GM19463 (cell line): ENCODE measurements at regions not wholly inside any gene's neighbourhood (a gene's known extent, or its start where the extent isn't known, plus 50 kb on each side); places are given as distances from the start of the nearest gene placed in this dataset.

Source experiments
- ATAC-seq: cut with Tn5 transposase; IDR thresholded peaks from one replicate; pipeline ENCODE4 v1.9.1; 2021; ENCODE audit warnings: mild to moderate bottlenecking, moderate library complexity; ENCODE audit not compliant: unreplicated experiment

DNA sequence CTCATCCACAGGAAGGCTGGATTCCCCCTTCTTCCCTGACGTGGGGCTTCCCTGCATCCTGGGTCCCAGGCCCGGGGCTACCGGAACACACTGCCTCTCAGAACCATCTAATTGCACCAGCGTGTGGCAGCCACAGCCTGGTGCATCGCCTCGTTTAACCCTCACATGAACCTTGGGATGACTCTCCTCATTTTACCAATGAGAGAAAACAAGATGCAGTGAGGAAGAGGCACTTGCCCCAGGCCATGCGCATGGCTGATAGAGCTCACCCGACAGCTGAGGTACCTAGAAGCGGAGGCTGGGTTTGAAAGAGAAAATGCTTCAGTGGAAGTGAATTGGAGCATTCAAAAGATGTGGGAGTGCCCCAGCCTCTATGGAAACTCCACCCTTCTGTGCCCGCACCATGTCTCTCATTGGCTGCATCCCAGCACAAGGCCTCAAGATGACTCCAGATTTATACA lies 162.3 kb downstream of the KATNIP start:
- ATAC-seq, result no peak

DNA sequence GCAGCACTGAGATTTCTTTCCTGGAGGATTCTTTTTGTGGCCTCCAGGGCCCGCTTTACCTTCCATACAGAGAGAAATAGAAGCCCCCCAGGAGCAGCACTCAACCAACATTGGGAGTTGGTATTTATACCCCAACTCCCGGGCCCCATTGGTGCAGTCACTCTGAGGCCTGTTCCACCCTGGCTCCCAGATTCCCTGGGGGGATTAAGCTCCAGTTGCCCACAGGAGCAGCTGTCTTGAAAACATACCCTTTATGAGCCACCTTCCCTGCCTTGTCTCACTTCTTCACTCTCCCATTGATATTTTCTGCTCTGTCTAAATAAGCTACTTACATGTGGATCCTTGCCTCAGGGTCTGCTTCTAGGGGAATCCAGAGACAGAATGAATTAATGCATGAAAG lies 167.8 kb downstream of the KATNIP start:
- ATAC-seq, result no peak

DNA sequence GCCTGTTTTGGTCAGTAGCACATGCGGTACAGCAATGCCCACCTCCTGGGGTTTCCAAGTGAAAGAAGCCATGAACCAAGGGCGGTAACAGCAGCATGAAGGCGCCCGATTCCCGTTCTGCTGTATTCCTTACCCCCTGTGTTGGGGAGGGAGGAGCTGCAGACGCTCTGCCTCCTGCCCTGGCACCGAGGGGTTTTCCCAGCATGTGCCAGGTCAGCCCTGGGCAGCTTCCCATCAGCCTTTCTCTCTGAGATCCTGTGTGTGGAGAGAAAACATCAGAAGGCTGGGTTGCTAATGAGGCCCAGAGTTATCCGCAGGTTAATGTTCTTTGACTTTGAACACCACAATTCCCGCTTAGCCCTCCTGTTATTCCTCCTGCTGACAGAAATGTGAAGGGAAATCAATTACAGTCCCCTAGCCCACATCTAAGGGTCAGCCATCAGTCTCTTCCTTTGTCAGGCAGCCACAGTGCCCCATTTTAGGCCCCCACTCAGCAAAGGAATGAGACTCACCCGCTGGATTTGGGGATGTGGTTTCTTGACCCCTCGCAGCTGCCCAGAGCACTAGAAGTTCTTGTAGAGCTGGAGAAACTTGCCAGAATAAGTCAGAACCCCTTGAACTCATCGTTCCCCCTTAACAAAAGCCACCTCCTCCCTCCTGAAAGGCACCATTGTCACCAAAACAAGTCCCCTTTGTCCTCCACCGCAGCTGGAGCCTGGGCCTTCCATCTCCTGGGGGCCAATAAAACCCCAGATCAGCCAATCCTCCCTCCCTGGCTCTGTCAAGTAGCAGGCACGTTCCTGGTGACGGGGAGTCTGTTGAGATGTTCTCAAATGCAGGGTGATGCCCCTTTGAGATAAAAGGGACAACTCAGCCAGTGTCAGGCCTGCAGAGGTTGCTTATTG lies 168.5 kb downstream of the KATNIP start:
- no peak for ATAC-seq

DNA sequence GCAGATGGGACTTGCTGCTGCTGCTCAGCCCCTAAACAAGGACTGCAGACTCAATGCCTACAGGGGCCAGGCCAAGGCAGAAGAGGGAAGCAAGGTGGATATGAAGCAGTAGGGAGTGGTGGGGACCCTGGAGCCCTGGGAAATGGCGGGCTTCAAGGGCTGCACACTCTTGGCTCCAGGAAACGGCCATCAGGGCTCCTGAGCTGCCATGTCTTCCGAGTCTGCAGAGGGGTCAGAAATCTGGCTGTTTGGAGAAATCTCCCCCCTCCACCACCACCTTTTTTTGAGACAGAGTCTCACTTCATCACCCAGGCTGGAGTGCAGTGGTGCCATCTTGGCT lies 169.1 kb downstream of the KATNIP start:
- ATAC-seq, result no peak

DNA sequence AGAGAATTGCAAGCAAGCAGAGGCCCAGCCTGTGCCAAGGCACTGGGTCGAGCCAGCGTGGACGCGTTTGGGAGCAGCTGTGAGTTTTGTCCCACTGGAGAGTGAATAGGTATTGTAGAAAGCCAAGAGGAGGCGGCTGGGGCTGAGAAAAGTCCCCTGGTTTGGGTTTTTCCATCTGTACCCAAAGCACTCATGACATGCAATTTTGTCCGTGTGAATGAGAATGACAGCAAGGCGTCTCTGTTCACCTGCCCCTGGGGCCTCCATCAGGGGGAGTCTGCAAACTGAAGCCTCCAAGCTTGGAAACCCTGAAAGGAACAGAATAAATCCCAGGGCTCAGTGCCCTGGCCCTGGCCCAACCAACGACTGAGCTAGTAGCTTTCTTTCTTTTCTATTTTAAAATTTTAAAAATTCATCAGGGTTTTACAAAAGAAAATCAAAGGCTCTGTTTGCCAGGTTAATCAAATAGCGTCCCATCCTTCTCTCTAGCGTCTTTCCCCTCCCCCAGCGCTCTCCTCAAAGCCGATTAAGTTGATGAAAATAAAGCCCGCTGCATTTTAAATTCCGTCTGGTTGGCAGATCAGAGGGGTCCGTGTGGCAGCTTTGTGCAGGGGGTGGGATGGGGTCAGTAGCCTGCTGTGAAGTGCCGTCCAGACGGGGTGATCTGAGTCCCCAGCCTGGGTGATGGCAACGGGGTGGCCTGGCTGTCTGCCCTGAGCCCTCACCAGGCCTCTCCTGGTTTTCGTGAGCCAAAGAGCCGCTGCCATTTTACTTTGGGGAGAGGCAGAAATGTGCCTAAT lies 171.0 kb downstream of the KATNIP start:
- ATAC-seq, result no peak

DNA sequence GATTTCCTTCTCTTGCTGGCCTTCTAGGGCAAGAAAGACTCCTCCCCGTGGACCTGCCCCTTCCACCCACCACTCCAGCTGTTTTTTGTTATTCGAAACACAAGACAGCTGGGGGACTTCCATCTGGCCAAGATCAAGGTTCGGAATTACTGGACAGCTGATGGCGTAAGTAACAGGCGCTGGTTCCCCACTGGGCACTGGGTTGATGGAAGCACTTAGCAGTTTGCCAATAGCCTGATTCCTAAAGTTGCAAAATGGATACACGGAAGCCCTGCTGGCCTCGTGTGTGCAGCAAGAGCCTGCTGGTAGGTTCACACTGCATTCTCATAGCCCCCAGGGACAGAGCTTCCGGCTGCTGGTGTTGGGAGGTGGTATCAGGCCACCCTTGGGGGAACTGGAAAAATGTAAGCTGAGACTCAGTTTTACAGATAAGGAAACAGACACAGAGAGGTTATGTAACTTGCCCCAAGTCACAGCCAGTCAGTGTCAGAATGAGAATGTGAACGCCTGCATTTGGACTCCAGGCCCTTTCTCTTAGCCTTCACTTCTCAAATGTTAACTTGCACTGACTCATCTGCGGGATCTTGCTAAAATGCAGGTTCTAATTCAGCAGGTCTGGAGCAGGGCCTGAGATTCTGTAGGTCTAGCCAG lies 171.7 kb downstream of the KATNIP start:
- ATAC-seq, result no peak

DNA sequence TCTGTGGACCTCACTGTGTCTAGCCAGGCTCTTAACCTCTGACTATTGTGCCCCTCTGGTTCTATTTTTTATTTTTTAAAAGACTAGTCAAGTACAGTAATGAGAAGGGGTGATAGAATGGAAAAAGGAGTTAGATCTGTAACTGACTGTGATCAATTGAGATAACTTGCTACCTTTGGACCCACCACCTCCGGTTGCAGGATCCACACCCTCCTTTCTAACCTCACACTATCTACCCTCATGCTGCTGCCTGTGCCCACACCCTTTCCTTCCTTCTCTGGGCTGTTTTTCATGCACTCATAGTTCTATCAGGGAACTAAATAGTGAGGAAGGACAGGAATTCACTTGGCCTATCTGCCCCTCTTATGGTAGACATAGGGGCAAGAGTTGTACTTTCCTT lies 172.3 kb downstream of the KATNIP start:
- no peak for ATAC-seq

DNA sequence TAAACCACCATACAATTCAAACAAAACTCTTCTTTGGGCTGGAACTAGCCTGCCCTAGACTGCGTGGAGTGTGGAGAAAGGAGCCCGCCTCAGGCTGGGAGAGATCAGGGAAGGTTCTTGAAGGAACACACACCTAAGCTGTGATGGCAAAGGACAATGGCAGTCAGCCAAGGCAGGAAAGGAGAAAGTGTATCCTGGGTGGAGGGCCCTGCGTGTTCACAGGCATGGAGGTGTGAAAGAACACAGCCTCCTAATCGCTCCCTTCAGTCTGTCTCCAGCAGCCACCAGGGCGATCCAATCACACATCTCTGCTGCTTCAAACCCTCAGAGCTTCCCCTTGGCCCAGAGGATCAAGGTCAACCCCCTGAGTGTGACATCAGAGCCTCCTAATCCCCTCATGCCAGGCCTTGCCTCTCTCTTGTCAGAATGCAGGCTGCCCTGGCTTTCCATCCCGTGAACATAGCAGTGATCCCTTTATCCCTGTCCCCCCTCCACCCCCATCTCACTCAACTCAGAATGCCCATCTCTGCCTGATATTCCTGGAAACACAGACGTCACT lies 173.0 kb downstream of the KATNIP start:
- no peak for ATAC-seq

DNA sequence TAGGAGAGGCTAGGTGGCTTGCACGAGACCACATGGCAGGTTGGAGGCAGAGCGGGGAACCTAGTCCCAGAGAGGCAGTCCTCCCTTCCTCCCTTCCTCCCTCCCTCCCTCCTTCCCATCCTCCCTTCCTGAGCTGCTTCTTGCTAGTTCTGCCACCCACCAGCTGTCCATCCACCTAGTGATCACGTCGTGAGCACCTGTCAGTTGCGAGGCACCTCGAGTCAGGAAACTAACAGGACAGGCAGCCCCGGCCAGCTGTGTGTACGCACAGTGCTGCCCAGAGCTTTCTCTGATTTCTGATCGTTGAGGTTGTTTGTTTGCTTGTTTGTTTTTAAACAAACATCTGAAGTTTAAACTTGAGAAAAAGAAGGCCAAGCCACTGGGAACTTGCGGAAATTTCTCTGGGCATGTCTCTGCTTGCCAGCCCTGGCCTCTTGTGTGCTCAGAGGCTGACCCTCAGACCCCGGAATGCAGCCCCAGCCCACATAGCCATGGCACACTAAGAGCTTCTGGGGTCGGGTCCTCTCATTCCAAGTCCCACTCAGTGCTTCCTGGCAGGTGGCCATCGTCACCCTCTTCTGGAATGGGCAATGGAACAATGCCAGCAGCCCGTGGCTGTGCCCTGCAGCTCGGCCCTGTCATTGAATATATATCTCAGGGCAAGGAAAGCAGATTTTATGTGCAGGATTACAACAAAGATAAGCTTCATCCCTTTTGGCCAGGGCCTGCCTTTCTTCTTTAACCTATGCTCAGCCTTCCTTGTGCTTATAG lies 174.0 kb downstream of the KATNIP start:
- no peak for ATAC-seq

DNA sequence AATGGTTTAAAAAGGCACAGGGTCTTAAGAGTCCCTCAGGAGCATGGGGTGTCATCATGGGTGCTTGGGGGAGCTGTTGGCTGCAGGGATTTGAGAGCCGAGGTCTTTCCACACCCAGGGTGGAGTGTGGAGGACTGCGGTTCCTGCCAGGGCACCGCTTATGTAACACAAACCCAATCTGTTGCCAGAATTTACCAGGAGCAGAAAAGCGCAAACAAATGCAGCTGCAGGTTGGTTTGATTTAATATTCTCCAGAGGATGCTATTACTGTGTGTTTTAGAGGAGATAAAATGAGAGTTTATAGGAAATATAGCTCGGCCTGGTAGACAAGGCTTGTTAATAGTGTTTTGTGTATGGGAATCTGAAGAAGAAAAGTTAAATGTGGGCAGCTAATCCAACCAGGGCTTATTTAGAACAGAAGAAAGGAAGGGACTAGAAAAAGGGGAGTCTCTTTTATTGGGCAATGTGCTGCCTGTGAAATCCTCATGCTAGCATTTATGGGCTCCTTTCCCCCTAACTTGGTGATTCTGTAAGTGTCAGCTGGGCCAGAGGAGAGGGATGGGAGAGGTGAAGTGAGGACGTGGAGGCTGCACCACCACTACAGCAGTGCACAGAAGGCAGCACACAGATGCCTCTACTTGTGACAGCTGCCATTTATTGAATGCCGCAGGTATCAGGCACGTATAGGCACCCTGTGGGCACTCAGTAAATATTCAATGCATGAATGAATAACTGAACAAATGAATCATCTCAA lies 174.7 kb downstream of the KATNIP start:
- ATAC-seq, result no peak

DNA sequence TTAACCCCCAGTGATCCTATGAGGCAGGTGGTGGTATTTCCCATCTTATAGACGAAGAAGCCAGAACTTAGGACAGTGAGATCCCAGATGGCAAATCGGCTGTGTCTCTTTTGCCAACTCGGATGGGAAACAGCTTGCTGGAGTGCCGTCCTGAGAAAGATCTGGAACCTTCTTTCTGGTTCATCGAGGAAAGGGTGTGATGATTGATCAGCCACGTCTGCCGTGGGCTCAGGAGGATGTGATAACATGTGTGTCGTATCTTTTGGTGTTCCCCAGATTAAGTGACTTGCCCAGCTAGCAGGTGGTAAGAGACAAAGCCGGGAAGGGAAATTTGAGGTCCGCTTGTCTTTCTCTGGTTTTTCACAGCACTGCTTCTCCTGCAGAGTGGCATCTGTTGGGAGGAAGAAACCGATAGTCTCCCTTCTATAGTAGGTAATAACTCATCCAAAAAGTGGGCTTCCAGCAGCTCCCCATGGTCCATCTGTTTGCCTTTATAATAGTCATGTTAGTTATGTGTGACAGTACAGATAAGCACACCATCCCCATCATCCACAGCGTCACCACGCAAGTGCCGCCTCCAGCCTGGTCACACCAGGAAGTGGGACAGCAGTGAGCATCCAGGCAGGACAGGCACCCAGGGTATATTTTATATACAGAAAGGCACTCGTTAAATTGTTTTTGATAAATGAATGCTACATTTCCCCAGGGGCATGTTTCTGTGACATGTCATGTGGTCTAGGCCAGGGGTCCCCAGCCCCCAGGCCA lies 175.5 kb downstream of the KATNIP start:
- ATAC-seq, result no peak

DNA sequence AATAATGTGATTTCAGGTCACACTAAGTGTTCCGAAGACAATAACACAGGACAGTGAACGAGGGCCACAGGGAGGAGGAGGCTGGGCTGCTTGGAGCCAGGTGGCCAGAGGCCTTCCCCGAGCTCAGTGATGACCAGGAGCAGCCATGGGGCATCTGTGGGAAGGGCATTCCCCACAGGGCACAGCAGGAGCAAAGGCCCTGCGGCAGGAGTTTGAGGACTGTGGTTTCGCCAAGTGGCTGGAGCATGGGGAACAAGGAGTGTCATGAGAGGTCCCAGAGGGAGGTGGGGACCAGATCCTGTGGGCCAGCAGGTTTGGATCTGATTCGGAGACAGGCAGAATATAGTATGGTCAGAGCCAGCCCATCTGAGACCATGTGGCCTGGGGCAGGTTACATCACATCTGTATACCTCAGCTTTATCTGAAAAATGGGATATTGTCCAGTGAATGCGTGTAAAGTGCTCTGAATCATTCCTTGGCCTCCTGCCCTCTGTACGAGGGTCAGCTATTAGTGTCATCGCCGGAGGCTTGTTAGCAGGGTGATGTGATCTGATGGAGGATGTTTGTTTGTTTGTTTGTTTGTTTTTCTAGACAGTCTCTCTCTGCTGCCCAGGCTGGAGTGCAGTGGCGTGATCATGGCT lies 176.8 kb downstream of the KATNIP start:
- ATAC-seq, result no peak

DNA sequence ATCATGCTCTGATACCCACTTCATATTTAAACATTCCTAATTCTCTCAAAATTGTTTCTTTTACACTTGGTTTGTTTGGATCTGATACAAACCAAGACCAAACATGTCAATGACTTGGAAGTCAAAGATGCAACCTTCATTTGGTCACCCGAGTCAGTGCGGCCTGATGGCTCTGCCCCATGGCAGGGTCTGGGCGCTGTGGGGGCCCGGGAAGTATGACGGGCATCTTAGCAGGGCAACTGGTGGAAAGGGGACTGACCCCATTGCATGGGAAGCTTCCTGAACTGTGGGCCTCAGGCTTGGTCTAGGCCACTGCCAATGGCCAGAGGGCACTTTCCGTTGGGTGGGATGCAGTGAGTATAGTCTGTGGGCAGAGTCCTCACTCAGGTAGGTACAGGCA lies 178.0 kb downstream of the KATNIP start:
- ATAC-seq, result no peak

DNA sequence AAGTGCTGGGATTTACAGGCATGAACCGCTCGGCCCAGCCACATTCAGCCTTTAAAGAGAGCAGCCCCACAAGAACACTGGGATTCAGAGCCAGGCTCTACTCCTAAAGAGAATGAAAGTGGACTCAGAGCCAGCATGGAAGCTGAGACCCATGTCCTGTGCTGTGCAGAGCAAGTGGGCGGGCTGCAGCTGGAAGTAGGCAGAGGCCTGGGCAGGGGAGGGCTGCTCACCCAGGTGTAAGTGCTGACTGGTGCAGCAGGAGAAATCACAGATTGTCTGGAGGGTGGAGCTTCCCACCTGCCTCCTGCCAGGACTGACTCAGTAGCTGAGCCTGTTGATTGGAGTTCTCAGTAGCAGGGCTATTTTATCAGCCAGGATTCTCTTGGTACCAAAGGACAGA lies 178.7 kb downstream of the KATNIP start:
- ATAC-seq, result no peak

DNA sequence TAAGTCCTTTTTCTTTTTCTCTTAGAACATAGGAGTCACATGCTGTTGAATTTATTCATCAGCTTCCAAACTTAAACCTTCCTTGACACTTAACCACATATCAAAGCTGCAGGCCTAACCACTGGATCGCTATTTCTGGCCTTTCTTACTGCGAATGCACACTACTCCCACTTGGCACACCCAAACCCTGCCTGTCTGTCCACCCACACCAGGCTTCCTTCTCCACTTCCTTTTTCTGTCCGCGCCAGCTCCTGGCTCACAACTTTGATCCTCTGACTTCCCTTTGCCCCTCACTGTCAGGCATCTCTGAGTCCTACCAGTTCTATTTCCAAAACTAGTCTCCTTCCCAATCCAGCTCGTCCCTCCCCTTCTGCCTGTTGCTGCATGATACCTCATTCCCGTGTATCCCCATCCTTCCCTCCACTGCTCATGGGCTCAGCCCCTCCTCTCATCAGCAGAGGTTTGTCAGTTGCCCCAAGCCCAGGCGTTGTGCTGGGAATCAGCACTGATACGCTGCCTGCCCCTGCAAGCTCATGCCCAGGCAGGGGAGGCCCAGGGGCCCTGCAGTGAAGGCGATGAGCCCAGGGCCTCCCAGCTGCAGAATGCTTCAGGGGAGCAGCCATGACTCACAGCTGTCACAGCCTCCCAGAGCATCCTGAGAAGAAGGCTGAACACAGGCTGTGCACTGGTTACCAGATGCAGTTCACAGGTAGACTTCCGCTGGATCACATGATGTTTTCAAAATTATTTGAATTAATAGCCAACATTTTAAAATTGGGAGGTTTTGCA lies 179.8 kb downstream of the KATNIP start:
- ATAC-seq, result no peak

DNA sequence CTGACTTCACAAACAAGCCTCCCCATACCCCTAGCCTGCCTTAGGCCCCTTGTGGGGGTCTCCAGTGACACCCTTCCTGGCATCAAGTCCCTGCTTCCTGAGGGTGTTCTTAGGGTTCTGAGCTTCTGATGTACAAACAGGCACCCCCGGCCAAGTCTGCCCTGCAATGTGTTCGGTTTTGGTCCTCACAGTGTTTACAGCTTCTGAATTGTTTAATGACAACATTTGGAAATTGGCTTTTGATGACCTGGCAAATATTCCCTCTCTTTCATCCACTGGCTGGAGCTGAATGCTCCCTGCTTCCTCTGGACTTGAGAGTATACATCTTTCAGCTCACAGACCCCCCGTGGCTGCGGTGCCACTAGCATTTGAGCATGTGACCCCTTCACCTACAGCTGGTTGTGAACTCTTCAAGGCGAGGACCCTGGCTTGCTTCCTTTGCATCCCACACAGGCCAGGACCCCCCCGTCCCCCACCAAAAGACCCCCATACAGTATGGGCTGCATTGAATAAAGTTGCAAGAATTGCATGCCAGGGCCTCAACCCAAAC lies 180.8 kb downstream of the KATNIP start:
- ATAC-seq, result no peak

DNA sequence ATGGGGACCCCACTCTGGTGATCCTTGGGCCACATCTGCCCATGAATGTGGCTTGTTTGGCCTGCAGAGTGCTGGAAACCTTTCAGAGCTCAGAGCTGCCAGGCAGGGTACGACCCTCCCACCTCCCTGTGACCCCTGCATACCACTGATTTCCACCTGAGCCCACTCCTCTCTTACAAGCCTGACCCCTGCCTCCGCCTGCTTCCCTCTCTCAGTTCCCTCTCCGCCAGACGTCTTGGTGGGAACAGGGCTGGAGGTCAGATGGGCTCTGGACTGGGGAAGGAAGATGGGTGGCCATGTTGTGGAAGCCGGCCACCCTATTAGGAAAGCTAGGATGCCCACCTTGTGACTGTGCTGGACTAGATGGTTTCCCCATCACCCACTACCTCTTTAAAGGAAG lies 185.1 kb downstream of the KATNIP start:
- ATAC-seq, result no peak

DNA sequence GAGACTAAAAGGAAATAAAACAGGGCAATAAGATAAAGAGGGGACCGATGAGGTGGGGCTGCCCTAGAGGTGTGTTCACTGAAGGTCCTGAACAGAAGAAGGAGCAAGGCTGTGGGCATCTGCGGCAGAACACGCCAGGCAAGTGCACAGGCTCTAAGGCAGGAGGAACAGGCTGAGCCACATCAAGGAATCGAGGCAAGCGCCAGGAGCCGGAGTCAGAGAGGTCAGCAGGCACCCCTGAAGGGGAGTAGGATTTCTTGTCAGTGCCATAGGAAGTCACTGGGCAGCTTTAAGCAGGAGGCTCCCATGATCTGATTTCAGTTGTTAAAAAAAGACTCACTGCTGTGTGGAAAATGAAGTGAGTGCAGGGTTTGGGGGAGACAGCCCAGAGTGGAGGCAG lies 186.5 kb downstream of the KATNIP start:
- ATAC-seq, result no peak
